Stimulated activated CD4-positive, alpha-beta T cell treated with anti-CD3 and anti-CD28 coated beads, TNF-alpha, amount 100 ng/mL, for 24 hours (primary cell): ENCODE measurements at regions not wholly inside any gene's neighbourhood (a gene's known extent, or its start where the extent isn't known, plus 50 kb on each side); places are given as distances from the start of the nearest gene placed in this dataset.
"Not testable (repeated sequence)": the region's sequence is repeated elsewhere in the genome, so short reads cannot be mapped to it uniquely, and the experiment has no call there.

Experiments used
- DNase-seq, 3 experiments: peaks; one replicate each; pipeline ENCODE4 v3.0.0-alpha.2; 2020; ENCODE audit warnings: low read depth in 3 of 3

DNA sequence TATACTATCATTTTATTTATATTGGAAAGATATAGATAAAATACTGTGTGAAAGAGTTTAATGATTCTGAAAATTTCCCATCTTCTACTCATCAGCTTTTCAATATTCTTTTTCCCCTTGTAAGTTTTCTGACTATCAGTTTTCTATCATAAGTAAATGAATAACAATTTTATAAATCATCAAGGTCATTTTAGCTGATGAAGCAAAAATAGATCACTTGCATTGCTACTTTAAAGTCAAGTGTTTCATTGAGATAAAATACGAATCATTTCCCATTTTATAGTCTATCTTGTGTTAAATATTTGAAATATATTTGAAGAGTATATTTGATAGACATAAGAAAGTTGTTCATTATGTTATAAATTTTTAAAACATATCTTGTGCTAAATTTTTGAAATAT lies 811.0 kb upstream of the GALNTL6 start:
- no peak for DNase-seq

DNA sequence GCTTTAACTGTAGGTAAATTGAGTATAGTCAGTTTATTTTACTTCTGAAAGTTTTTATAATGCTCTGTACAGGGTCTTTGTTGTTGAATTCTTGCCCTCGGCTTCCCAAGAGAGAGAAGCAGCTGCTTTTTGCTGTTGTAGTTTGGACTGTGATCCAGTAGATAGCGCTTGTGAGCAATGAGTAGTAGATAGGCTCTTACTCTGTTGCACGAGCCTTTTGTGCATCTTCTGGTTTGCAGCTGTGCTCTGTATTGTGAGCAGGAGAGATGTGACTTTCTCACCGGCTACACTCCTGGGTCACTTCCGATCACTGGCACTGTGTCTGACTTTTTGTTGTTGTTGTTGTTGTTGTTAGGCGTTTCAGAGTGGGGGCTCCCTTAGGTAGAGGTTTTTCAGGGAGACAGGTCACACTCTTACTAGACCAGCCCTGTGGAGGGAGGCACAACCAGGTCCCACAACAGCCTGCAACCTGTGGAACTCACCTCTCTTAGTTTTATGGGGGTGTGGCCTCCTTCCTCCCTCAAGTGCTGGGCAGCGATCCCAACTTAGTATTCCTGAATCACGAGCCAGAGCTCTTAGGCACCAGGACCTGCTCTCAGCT lies 822.1 kb upstream of the GALNTL6 start:
- no peak for DNase-seq

DNA sequence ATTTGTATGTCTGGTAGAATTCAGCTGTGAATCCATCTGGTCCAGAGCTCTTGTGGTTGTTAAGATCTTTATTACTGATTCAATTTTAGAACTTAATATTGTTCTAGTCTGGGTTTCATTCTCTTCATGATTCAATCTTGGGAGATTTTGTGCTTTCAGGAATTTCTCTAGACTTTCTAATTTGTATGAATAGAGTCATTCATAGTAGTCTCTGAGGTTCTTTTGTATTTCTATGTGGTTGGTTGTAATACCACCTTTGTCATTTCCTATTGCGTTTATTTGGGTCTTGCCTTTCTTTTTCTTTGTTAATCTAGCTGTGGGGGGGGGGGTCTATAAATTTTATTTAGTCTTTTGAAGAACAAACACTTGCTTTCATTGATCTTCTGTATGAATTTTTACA lies 824.8 kb upstream of the GALNTL6 start:
- no peak for DNase-seq

DNA sequence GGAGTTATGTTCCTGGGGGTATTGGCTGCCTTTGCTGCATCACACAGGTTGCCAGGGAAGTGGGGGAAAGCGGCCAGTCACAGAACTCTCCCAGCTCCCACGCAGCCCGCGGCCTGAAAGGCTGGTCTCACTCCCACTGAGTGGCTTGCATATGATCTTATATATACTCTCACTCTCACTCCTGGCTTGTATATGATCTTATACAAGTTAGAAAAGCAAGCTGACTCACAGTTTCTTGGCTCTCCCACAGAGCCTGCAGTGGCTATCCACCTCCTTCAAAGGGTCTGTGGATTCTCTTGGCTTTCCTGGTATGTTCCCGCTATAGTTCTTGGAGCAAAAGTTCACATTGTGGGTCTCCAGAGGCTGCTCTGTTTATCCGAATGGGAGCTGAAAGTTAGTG lies 833.5 kb upstream of the GALNTL6 start:
- no peak for DNase-seq

DNA sequence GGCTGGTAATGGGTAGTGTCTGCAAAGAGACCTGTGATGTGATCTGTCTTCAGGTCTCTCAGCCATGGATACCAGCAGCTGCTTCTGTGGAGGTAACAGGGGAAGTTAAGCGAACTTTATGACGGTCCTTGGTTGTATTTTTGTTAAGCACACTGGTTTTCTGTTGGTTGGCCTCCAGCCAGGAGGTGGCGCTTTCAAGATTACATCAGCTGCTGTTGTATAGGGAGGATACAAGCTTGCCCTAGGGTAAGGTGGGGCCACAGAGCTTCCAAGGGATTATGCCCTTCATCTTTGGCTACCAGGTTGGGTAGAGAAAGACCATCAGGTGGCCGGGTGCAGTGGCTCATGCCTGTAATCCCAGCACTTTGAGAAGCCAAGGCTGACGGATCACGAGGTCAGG lies 834.2 kb upstream of the GALNTL6 start:
- no peak for DNase-seq

DNA sequence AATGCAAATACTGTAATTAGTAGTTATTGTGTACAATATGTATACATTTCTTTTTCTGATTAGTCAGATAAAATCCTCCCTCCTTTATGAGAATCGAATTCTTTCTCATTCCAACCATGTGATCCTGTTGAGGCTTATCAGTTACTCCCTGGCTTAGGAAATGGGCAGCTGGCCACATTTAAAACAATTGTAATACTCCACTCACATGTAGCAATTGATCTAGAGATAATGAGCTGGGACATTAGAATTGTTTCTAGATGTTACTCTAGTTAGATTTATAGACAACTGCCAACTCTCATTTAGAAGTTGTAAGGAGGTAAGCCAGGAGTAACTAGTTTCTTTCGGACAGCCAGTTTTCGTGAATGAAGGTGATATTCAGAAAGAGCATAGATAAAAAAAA lies 859.3 kb upstream of the AADAT start:
- DNase-seq, result no peak

DNA sequence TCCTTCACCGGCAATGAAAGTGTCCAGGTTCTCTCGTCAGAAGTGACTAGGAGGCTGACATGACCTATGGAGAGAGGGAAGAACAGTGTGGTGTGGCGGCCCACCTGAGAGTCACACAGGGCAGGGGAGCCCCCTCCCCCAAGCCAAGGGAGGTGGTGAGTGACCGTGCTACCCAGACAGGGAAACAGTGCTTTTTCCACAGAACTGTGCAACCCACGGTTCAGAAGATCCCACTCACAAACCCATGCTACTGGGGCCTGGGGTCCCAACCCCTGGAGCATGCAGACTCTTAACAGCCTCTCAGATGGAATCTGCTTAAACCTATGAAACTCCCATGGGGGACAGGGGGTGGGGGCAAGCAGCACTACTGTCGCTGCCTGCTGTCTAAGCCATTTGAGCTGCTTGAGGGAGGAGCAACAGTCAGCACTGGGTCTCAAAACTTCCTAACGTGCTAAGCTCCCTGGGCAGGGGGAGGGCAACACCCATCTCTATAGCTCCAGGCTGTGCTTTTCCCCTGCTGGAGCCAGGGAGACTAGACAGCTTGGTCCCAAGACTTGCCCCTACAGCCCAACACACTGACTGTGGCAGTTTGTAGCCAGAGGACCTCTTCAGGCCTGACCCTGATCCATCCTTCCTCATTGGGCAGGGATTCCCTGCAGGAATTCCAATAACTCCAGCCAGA lies 850.4 kb upstream of the AADAT start:
- DNase-seq, result no peak

DNA sequence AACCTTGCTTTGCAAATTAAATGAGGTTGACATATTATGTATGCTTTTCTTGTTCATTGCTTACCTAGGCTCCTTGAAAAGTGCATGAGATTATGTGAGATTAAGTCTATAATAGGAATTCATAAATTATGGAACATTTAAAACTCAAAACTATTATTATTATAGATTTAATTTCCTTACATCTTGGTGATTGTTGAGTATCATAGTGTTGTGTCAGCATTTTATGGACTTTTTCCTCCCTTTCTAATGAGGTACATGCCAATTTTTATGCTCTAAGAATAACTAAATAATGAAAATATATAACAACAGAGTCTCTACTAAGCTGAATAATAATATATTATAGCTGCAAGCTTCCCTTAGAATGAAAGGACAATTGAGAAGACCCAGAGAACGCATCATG lies 848.8 kb upstream of the AADAT start:
- no peak for DNase-seq

DNA sequence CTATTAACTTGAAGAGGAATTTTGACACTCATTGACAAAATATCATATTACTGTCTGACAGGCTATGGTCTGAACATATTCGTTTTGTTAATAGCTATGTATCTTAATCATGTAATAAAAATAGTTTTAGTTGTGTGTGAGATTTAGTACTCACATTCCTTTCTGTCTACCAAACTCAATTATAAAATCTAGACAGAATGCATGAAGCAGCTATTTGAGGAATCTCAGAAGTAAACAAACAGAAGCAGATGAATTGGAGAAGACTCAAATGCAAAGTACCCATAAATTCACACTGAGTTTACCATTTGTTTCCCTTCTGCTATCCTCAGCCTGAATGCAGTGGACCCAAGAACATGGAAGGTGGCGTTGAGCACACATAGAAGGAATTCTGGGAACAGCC lies 841.6 kb upstream of the AADAT start:
- DNase-seq, result no peak

DNA sequence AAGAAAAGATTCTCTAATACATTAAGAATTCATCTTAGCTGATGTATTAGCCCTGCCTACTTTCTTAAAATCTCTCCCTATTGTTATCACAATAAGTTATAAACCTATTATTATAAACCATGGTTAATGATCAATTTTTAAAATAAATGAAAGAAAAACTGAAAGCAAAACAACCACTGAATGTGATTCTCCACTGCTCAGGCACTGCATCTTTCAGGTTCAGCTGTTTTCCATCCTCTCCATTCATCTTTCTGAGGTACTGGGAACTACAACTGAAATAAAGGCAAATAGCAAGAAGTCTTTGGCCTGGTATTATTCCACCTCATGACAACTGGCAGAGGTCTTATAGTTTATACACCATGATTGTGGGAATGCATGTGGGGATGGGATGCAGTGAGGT lies 798.9 kb upstream of the AADAT start:
- no peak for DNase-seq

DNA sequence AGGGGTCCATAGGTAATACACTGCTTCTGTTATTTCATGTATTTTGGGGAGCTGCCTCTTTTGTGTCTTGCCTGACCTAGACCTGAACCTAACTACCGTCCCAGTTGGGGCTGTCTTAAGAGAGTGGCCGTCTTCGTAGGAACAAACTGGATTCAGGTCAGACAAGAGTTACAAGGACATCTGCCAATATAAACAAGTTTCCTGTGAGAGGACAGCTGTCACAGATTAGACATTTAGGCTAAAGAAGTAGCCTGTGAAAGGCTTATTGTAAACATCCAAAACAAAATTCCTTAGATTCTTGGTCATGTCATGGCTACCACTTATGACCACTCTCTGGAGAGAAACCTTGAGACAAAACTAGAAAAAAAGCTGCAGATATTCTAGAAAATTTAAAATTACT lies 797.6 kb upstream of the AADAT start:
- DNase-seq, result no peak

DNA sequence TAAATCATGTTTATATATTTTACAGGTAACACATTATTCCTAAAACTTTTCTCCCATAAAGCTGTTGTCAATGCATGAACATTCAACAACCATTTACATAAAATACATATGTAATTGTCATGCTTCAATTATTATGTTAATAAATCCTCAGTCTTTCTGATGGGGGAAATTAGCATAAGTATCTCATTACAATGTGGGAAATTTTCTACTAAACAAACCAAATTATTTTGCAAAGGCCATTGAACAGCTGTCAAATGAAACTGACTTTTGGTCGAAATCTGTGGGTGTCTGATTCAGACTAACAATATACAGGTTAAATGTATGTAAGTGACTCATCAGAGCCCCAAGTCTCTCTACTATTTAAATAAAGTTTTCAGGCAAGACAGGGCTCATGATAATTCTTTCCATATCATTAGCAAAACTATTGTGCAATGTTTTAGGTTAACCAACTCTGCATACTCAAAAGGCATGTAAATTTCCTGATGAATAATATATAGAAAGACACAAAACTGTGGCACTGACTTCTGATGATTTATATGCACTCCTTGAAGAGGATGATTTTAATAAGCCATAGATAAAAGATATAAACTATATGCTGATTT lies 795.3 kb upstream of the AADAT start:
- no peak for DNase-seq

DNA sequence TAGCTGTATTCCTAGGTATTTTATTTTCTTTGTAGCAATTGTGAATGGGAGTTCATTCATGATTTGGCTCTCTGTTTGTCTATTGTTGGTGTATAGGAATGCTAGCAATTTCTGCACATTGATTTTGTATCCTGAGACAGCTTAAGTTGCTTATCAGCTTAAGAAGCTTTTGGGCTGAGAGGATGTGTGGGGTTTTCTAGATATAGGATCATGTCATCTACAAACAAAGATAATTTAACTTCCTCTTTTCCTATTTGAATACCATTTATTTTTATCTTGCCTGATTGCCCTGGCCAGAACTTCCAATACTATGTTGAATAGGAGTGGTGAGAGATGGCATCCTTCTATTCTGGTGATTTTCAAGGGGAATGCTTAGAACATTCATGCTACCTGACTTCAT lies 791.9 kb upstream of the AADAT start:
- not testable (repeated sequence) for DNase-seq

DNA sequence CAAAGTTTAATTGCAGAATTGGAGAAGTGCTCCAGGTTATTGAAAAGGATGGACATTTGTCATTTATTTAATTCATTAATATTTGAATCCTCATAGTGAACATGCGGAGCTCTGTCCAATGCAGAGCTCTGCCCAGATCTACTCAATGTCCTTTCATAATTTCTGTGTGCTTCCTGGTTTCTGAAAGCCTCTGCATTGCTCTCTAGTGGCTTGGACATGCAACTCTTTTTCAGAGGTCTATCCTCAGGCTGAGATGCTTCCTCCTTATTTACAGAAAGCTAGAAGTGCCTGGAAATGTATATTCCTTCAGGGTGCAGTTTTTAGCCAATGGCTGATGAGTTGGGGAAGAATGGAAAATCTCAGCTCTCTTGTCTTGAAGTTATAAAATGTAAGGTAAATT lies 786.1 kb upstream of the AADAT start:
- DNase-seq, result no peak

DNA sequence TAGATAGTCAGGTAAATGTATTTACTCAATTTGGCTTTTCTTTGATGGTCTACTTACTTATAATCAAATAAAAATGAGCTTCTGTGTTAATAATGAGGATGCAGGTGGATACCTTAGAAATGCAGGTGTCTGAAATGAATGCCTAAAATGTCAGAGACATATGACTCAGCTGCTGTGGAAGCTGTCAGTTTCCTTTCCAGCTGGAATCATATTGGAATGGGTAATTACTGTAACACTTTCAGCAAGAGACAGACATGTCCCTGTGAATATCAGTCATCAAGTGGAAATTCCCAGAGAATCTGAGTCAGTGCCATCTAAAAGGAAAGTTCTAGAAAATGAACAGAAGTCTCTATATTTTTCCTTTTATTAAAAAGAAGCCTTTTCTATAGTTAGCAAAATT lies 783.0 kb upstream of the AADAT start:
- no peak for DNase-seq

DNA sequence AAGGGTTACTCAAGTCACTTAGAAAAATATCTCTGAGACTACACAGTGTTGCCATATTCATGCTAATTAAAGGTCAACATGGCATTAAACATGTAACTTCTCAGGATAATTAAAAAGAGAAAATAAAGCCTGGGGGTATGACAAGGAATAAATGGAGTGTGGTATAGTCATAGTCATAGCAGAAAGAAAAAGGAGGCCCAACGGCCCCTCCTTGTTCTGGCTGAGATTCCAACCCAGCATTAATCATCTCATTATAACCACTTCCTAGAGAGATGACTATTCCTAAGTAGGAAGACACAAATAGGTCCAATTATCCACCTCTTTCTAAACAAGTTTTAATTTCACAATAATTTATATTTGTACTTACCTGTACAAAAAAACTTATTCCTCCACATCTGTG lies 778.4 kb upstream of the AADAT start:
- DNase-seq, result no peak

DNA sequence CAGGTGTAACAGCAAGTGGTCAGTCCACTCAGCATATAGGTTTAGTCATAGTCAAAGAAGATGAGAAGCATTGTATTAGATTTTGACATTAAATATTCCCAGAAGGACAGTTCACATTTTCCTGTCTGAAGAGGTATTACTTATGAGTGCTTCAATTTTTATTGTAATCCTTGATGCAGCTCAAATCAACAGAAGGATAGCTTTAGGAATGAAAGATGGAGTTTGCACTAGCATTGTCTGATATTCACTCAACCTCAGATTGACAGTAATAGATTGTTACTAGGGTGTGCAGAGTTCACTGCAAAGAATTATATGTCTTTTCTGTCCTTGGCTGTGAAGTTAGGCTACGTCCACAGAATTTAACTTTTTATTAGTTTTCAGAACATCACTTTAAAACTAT lies 764.3 kb upstream of the AADAT start:
- no peak for DNase-seq

DNA sequence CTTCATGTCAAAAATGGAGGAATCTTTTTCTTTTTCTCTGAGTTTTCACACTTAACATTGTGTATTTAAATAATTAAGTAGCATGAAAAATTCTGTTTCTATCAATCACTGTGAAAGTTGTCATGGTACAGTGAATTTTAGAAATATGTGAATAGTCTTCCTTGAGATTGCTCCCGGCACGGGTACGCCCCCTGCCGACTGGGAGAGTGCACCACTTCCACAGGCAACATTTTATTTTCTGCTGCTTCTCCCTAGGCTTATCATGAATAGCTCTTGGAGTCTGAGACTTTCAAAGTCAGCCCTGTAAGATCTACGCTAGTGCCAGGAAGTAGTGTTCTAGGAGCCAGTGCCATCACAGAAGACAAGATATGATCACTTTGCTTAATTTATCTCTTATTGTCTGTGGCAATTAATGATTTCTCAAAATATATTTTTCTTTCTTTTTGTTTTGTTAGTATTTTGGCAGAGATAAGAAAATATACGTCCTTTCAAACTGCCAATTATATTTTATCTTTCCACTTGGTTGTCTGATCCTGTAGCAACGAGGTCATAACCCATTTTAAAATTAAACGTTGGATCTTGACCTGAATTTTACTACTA lies 763.8 kb upstream of the AADAT start:
- DNase-seq, result peak in 1 of 3 experiments; percentile 8

DNA sequence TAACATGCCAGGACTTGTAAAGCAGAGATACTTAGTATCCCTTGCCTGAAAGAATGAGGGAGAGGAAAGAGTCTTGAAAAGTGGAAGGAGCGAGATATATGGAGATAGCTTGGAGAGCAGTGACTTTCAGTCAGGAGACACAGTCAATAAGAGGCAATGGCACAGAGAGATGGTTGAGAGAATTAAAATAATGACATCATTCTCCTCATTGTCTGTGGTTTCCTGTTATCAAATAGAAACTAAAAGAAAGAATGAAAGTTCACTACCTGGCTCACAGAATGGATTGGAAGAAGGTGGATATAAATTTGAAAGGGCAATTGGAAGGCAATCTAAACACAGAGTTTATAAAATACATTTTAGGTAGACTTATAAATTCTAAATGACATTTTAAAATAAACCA lies 760.2 kb upstream of the AADAT start:
- no peak for DNase-seq

DNA sequence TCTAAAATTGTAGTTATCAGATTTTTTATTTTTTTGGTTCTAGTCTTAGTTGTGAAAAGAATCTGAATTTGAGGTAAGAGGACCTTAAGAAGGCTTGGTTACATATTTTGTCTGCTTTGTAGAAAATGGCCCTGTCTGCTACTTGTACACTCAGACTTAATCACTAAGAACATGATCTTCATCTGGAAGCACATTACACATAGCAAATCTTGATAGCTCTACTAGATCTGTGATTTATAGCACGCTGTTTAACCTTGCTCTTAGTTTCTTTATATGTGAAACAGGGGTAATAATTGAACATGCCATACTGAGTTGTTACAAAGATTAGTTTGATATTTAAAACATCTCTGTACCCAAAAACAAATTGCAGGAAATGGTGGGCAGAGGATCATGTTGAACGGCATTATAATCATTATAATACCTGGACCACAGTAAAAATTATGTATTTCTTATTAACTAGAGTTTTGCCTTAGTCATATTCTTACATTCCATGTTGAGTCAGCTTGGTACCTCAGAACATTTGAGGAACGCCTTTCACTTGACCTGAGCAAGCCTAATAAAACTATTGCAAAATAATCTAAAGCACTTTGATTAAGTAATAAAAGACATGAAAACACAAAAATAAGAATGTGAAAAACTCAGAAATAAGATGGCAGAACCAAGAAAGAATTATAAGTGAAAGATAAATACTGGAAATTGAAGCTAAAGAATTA lies 738.0 kb upstream of the AADAT start:
- DNase-seq, result no peak

DNA sequence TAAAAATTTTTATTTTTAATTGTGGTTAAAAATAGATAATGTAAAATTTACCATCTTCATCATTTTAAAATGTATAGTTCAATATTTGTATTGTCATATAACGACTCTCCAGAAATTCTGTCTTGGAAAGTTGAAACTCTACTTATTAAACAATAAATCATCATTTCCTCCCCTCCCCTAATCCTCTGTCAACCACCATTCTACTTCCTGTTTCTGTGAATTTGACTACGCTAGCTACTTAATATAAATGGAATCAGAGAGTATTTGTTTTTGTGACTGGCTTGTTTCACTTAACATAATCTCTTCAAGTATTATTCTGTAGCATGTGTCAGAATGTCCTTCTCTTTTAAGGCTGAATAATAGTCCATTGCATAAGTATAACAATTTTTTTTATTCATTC lies 729.0 kb upstream of the AADAT start:
- DNase-seq, result no peak

DNA sequence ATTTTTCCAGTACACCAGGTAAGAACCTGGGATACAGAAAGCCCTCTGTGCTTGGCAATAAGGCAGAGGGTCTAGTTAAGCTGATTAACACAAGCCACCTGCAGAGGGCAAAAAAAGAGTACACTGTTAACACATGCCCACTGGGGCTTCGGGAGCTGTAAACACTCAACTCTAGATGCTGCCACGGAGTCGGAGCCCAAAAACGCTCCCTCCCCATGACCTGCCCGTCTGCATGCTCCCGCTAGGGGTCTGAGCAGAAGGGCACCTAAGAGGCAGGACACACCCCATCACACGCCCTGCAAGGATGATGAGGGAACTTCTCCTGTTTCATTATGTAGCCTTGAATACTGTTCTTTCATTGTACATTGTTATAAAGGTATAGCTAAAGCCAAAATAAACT lies 715.6 kb upstream of the AADAT start:
- no peak for DNase-seq

DNA sequence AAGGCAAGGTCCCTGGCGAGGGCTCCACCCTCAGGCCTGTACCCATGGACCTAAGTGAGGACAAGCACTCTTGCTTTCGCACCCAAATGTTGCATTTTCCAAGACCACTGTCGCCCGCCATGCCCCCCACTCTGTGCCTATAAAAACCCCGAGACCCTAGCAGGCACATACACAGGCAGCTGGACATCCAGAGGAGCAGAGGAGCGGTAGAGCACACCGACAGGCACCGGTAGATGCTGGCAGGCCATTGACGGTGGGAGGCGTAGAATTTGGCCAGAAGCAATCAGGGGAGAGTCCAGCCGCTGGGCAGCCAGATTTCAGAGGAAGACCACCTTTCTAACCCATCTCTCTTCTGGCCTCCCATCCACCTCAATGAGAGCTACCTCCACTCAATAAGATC lies 715.2 kb upstream of the AADAT start:
- no peak for DNase-seq
